ENCODE measurements at regions not wholly inside any gene's neighbourhood (a gene's known extent, or its start where the extent isn't known, plus 50 kb on each side); places are given as distances from the start of the nearest gene placed in this dataset.

DNA sequence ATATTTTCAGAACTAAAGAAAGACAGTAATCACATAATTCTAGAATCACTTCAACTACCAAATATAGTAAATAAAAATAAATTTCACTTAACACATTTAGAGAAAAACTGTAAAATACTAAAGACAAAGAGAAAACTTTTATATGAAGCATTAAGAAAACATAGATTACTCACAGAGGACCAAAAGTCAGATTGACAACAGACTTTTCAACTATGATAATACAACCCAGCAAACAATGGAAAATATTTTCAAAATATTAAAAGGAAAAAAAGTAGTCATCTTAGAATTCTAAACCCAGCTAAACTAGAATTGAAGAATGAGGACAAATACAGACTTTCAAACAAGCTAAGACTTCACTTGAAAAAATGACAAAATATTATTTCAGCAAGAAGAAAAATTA lies 164.8 kb upstream of the ARID1B start:
- no peak for TF ChIP-seq CTCF (IDR thresholded peaks at IDR 0.05; ENCODE audit: poor library complexity, severe bottlenecking)
- Histone ChIP-seq H3K9me3 (ENCODE audit: severe bottlenecking) (peaks cover 3% of the 10 kb centered on the region), H3K36me3 (ENCODE audit: low read depth) (no peaks in the 10 kb centered on the region), H3K27me3 (ENCODE audit: insufficient read depth, poor library complexity, severe bottlenecking) (no peaks in the 10 kb centered on the region), H3K4me3 (ENCODE audit: severe bottlenecking) (no peak overlapping the region), H3K4me1 (ENCODE audit: insufficient read depth, poor library complexity, severe bottlenecking) (no peaks in the 10 kb centered on the region), H3K27ac (ENCODE audit: poor library complexity, severe bottlenecking) (no peak overlapping the region)
- ATAC-seq (ENCODE audit: low read depth) = no peak
- DNase-seq (ENCODE audit: low spot score) = no peak

GRCh38 chr6:156602066-156602385 lies 175.2 kb upstream of the ARID1B start:
- no peak for DNase-seq (ENCODE audit: low spot score)
- Histone ChIP-seq H3K27me3 (ENCODE audit: insufficient read depth, poor library complexity, severe bottlenecking) (no peaks in the 10 kb centered on the region), H3K9me3 (ENCODE audit: severe bottlenecking) (no peaks in the 10 kb centered on the region), H3K4me3 (ENCODE audit: severe bottlenecking) (no peak overlapping the region), H3K36me3 (ENCODE audit: low read depth) (no peaks in the 10 kb centered on the region), H3K4me1 (ENCODE audit: insufficient read depth, poor library complexity, severe bottlenecking) (no peaks in the 10 kb centered on the region), H3K27ac (ENCODE audit: poor library complexity, severe bottlenecking) (no peak overlapping the region)
- TF ChIP-seq CTCF (IDR thresholded peaks at IDR 0.05; ENCODE audit: poor library complexity, severe bottlenecking) = no peak
- no peak for ATAC-seq (ENCODE audit: low read depth)

- Histone ChIP-seq H3K4me3 (ENCODE audit: severe bottlenecking) (no peak overlapping the region), H3K36me3 (ENCODE audit: low read depth) (no peaks in the 10 kb centered on the region), H3K27ac (ENCODE audit: poor library complexity, severe bottlenecking) (no peak overlapping the region), H3K27me3 (ENCODE audit: insufficient read depth, poor library complexity, severe bottlenecking) (no peaks in the 10 kb centered on the region), H3K9me3 (ENCODE audit: severe bottlenecking) (no peaks in the 10 kb centered on the region), H3K4me1 (ENCODE audit: insufficient read depth, poor library complexity, severe bottlenecking) (no peaks in the 10 kb centered on the region)
- no peak for TF ChIP-seq CTCF (IDR thresholded peaks at IDR 0.05; ENCODE audit: poor library complexity, severe bottlenecking)
- no peak for DNase-seq (ENCODE audit: low spot score)
- no peak for ATAC-seq (ENCODE audit: low read depth)
Measured at GRCh38 chr6:156601152-156602065, 175.8 kb upstream of the ARID1B start.

GRCh38 chr6:156600678-156601077 lies 176.5 kb upstream of the ARID1B start:
- Histone ChIP-seq H3K4me3 (ENCODE audit: severe bottlenecking) (no peak overlapping the region), H3K4me1 (ENCODE audit: insufficient read depth, poor library complexity, severe bottlenecking) (no peaks in the 10 kb centered on the region), H3K36me3 (ENCODE audit: low read depth) (no peaks in the 10 kb centered on the region), H3K9me3 (ENCODE audit: severe bottlenecking) (no peaks in the 10 kb centered on the region), H3K27me3 (ENCODE audit: insufficient read depth, poor library complexity, severe bottlenecking) (no peaks in the 10 kb centered on the region), H3K27ac (ENCODE audit: poor library complexity, severe bottlenecking) (no peak overlapping the region)
- no peak for DNase-seq (ENCODE audit: low spot score)
- no peak for ATAC-seq (ENCODE audit: low read depth)
- no peak for TF ChIP-seq CTCF (IDR thresholded peaks at IDR 0.05; ENCODE audit: poor library complexity, severe bottlenecking)

GRCh38 chr6:156599978-156600590 lies 177.1 kb upstream of the ARID1B start:
- Histone ChIP-seq H3K27ac (ENCODE audit: poor library complexity, severe bottlenecking) (no peak overlapping the region), H3K4me3 (ENCODE audit: severe bottlenecking) (no peak overlapping the region), H3K4me1 (ENCODE audit: insufficient read depth, poor library complexity, severe bottlenecking) (no peaks in the 10 kb centered on the region), H3K36me3 (ENCODE audit: low read depth) (no peaks in the 10 kb centered on the region), H3K27me3 (ENCODE audit: insufficient read depth, poor library complexity, severe bottlenecking) (no peaks in the 10 kb centered on the region), H3K9me3 (ENCODE audit: severe bottlenecking) (no peaks in the 10 kb centered on the region)
- ATAC-seq (ENCODE audit: low read depth) (no peak), DNase-seq (ENCODE audit: low spot score) (no peak)
- TF ChIP-seq CTCF (IDR thresholded peaks at IDR 0.05; ENCODE audit: poor library complexity, severe bottlenecking) = no peak

All from RWPE2 (cell line).